HUES48 (cell line): ENCODE measurements at regions not wholly inside any gene's neighbourhood (a gene's known extent, or its start where the extent isn't known, plus 50 kb on each side); places are given as distances from the start of the nearest gene placed in this dataset.
"Not testable (repeated sequence)": the region's sequence is repeated elsewhere in the genome, so short reads cannot be mapped to it uniquely, and the experiment has no call there.

Experiments
- H3K27ac ChIP-seq: one replicate; pipeline ENCODE4 v1.7.0; 2013; ENCODE audit warnings: low read depth, low read length, inconsistent platforms
- H3K27me3 ChIP-seq: 2 replicates; pipeline ENCODE4 v1.6.1; 2013; ENCODE audit warnings: mild to moderate bottlenecking, low read length; ENCODE audit not compliant: control insufficient read depth, insufficient read depth
- H3K36me3 ChIP-seq: 2 replicates; pipeline ENCODE4 v1.6.1; 2013; ENCODE audit warnings: low read length; ENCODE audit not compliant: control insufficient read depth, insufficient read depth
- H3K4me1 ChIP-seq: 2 replicates; pipeline ENCODE4 v1.6.1; 2013; ENCODE audit warnings: mild to moderate bottlenecking, low read length; ENCODE audit not compliant: control insufficient read depth, insufficient read depth
- H3K4me3 ChIP-seq: 2 replicates; pipeline ENCODE4 v1.5.1; 2013; ENCODE audit warnings: mild to moderate bottlenecking, low read depth, low read length
- H3K9ac ChIP-seq: 2 replicates; pipeline ENCODE4 v1.6.1; 2013; ENCODE audit warnings: mild to moderate bottlenecking, low read depth, low read length, moderate library complexity
- H3K9me3 ChIP-seq: 2 replicates; pipeline ENCODE4 v1.6.1; 2013; ENCODE audit warnings: low read length; ENCODE audit not compliant: control insufficient read depth, insufficient read depth

DNA sequence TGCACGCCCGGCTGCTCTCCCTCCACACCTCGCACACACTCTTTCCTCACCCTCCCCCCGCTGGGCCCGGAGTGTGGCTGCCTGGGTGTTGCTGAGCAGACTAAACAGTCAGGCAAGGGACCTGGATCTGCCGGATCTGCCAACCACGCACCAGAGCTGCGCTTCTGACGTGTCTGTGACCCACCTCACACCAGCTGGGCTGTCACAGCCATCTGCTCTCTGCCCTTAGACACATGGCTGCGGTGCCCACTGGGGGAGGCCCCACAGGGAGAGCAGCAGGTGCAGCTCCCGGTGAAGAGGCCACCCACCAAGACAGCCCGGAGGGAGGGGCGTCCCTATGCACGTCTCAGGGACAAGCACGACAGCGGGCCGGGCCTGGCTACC is 5403.1 kb upstream of the TPTE start:
- H3K4me1 ChIP-seq, H3K9ac ChIP-seq, H3K4me3 ChIP-seq, H3K36me3 ChIP-seq, H3K9me3 ChIP-seq, H3K27ac ChIP-seq, H3K27me3 ChIP-seq: not testable (repeated sequence)

GRCh38 chr21:5119179-5119578 is 5402.2 kb upstream of the TPTE start:
- H3K9ac ChIP-seq, H3K36me3 ChIP-seq, H3K4me3 ChIP-seq, H3K27me3 ChIP-seq, H3K9me3 ChIP-seq, H3K27ac ChIP-seq, H3K4me1 ChIP-seq: not testable (repeated sequence)

DNA sequence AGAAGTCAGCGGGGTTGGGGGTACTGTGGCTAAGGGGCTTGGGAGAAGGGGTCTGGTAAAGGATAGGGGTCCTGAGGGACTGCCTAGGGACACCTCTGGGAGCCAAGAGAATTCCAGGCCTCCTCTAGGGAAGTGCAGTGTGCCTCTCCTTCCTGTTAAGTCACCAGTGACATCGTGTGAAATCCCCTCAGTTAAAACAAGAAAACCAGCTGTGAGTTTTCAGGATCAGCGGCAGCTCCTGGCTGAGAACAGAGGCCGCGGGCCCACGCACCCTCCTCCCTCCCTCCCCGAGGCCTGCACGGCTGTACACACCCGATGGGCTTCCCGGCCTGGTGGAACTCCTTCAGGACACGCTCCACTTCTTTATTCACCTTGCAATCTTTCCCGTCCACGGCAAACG is 5400.0 kb upstream of the TPTE start:
- not testable (repeated sequence) for H3K9ac ChIP-seq, H3K4me3 ChIP-seq, H3K27me3 ChIP-seq, H3K27ac ChIP-seq, H3K4me1 ChIP-seq, H3K36me3 ChIP-seq, H3K9me3 ChIP-seq

GRCh38 chr21:5121849-5122248 is 5399.5 kb upstream of the TPTE start:
- H3K4me3 ChIP-seq, H3K36me3 ChIP-seq, H3K27me3 ChIP-seq, H3K9ac ChIP-seq, H3K9me3 ChIP-seq, H3K27ac ChIP-seq, H3K4me1 ChIP-seq: not testable (repeated sequence)

GRCh38 chr21:5123655-5124054 is 5397.7 kb upstream of the TPTE start:
- not testable (repeated sequence) for H3K27me3 ChIP-seq, H3K9me3 ChIP-seq, H3K9ac ChIP-seq, H3K36me3 ChIP-seq, H3K4me3 ChIP-seq, H3K4me1 ChIP-seq, H3K27ac ChIP-seq

- H3K9ac ChIP-seq, H3K36me3 ChIP-seq, H3K9me3 ChIP-seq, H3K27ac ChIP-seq, H3K4me1 ChIP-seq, H3K27me3 ChIP-seq: not testable (repeated sequence)
- H3K4me3 ChIP-seq = peak overlapping the region; percentile 52; the same call in 1 of the 2 replicates
Measured at GRCh38 chr21:5128261-5128660, 5393.1 kb upstream of the TPTE start.

- H3K9ac ChIP-seq, H3K36me3 ChIP-seq, H3K9me3 ChIP-seq, H3K4me3 ChIP-seq, H3K27me3 ChIP-seq, H3K4me1 ChIP-seq, H3K27ac ChIP-seq: not testable (repeated sequence)
Measured at GRCh38 chr21:5133824-5134223, 5387.6 kb upstream of the TPTE start.

GRCh38 chr21:5136406-5136805 is 5385.0 kb upstream of the TPTE start:
- H3K36me3 ChIP-seq, H3K4me3 ChIP-seq, H3K9ac ChIP-seq, H3K9me3 ChIP-seq, H3K27me3 ChIP-seq, H3K4me1 ChIP-seq, H3K27ac ChIP-seq: not testable (repeated sequence)

DNA sequence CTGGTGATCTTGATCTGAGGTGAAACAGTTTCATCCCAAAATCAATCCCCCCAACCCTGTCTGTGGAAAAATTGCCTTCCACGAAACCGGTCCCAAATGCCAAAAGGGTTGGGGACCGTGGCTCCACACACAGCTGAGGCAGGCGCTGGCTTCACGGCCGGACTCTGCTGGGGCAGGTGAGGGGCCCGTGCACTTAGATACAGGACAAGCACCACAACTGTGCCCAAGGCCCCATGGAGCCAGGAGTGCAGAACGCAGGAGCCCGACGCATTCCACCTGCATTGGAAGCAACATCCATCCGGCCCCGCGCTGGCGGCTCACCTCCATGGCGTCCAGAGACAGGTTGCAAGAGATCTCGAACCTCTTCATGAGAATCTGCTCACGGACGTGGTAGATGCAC is 5384.4 kb upstream of the TPTE start:
- not testable (repeated sequence) for H3K9ac ChIP-seq, H3K36me3 ChIP-seq, H3K27ac ChIP-seq, H3K4me1 ChIP-seq, H3K4me3 ChIP-seq, H3K9me3 ChIP-seq, H3K27me3 ChIP-seq

DNA sequence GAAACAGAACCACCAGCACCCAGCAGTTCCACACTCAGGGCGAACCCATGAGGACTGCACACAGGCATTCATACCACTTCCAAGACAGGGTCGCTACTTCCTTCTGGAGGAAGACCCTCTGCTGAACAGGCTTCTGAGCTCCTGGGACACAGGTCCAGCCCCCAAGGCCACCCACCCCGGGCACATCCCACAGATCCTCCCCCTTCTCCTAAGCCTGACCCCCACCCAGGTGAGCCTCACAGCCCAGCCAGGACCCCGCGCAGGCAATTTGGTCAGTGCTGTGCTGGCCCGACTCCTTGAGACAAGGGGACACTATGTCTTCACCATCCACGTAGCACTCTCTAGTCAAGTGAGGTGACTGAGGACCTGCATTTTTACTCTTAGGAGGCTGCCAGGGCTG is 5382.7 kb upstream of the TPTE start:
- H3K4me3 ChIP-seq, H3K36me3 ChIP-seq, H3K4me1 ChIP-seq, H3K9me3 ChIP-seq, H3K27ac ChIP-seq, H3K9ac ChIP-seq, H3K27me3 ChIP-seq: not testable (repeated sequence)

DNA sequence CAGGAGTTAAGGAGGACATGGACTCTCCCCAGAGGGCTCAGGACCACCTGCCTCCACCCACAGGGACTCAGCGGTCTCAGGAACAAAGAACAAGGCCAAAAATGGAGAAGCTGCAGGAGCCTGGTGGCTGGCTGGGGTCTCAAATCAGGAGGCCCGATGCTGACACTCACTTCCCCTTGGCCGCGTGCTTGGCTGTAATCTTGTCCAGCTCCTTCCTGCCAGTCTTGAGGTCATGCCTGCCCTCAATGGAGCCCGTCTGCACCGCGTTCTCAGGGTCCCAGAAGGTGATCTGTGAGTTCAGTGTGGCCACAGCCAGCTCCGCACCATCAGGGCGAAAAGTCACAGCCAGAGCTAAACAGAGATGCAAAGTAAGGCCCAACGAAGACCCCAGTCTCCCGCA is 5381.9 kb upstream of the TPTE start:
- H3K9me3 ChIP-seq, H3K9ac ChIP-seq, H3K27me3 ChIP-seq, H3K27ac ChIP-seq, H3K36me3 ChIP-seq, H3K4me1 ChIP-seq, H3K4me3 ChIP-seq: not testable (repeated sequence)

GRCh38 chr21:5143011-5143410 is 5378.4 kb upstream of the TPTE start:
- not testable (repeated sequence) for H3K9ac ChIP-seq, H3K4me3 ChIP-seq, H3K27ac ChIP-seq, H3K4me1 ChIP-seq, H3K36me3 ChIP-seq, H3K9me3 ChIP-seq, H3K27me3 ChIP-seq
